ENCODE measurements at regions not wholly inside any gene's neighbourhood (a gene's known extent, or its start where the extent isn't known, plus 50 kb on each side); places are given as distances from the start of the nearest gene placed in this dataset.
"Not testable (repeated sequence)": the region's sequence is repeated elsewhere in the genome, so short reads cannot be mapped to it uniquely, and the experiment has no call there.

GRCh38 chr5:25488119-25488518, 843.3 kb upstream of the CDH10 start:
- in situ Hi-C loops (cut with MboI; ENCODE audit: low pct_unique_long_range_greater_than_20kb, low sequenced_read_pairs), result no loop called here
- no peak for DNase-seq

- in situ Hi-C loops (cut with MboI; ENCODE audit: low pct_unique_long_range_greater_than_20kb, low sequenced_read_pairs), result no loop called here
Observed at GRCh38 chr5:25484391-25484790, 839.6 kb upstream of the CDH10 start.

GRCh38 chr5:25481463-25481862, 836.7 kb upstream of the CDH10 start:
- DNase-seq, result no peak
- in situ Hi-C loops (cut with MboI; ENCODE audit: low pct_unique_long_range_greater_than_20kb, low sequenced_read_pairs), result no loop called here

More at GRCh38 chr5:25484391-25484790, 839.6 kb upstream of the CDH10 start:
- no peak for DNase-seq

- in situ Hi-C loops (cut with MboI; ENCODE audit: low pct_unique_long_range_greater_than_20kb, low sequenced_read_pairs), result no loop called here
- no peak for DNase-seq
Observed at GRCh38 chr5:25459082-25459481, 814.3 kb upstream of the CDH10 start.

- peak; percentile 13 for DNase-seq
- in situ Hi-C loops (cut with MboI; ENCODE audit: low pct_unique_long_range_greater_than_20kb, low sequenced_read_pairs), result no loop called here
Observed at GRCh38 chr5:25458628-25459027, 813.9 kb upstream of the CDH10 start.

- DNase-seq, result no peak
- in situ Hi-C loops (cut with MboI; ENCODE audit: low pct_unique_long_range_greater_than_20kb, low sequenced_read_pairs), result no loop called here
Observed at GRCh38 chr5:25453500-25453899, 808.7 kb upstream of the CDH10 start.

GRCh38 chr5:25451294-25451693, 806.5 kb upstream of the CDH10 start:
- in situ Hi-C loops (cut with MboI; ENCODE audit: low pct_unique_long_range_greater_than_20kb, low sequenced_read_pairs), result no loop called here

GRCh38 chr5:25448646-25449045, 803.9 kb upstream of the CDH10 start:
- in situ Hi-C loops (cut with MboI; ENCODE audit: low pct_unique_long_range_greater_than_20kb, low sequenced_read_pairs), result no loop called here
- DNase-seq, result no peak

More at GRCh38 chr5:25451294-25451693, 806.5 kb upstream of the CDH10 start:
- no peak for DNase-seq

GRCh38 chr5:25448190-25448621, 803.4 kb upstream of the CDH10 start:
- in situ Hi-C loops (cut with MboI; ENCODE audit: low pct_unique_long_range_greater_than_20kb, low sequenced_read_pairs), result no loop called here
- no peak for DNase-seq

GRCh38 chr5:25446061-25446420, 801.3 kb upstream of the CDH10 start:
- DNase-seq; in situ Hi-C loops (cut with MboI; ENCODE audit: low pct_unique_long_range_greater_than_20kb, low sequenced_read_pairs): not testable (repeated sequence)

- in situ Hi-C loops (cut with MboI; ENCODE audit: low pct_unique_long_range_greater_than_20kb, low sequenced_read_pairs), result not testable (repeated sequence)
Observed at GRCh38 chr5:25445381-25446060, 800.7 kb upstream of the CDH10 start.

GRCh38 chr5:25444697-25445096, 799.9 kb upstream of the CDH10 start:
- in situ Hi-C loops (cut with MboI; ENCODE audit: low pct_unique_long_range_greater_than_20kb, low sequenced_read_pairs), result no loop called here
- DNase-seq, result no peak

More at GRCh38 chr5:25445381-25446060, 800.7 kb upstream of the CDH10 start:
- not testable (repeated sequence) for DNase-seq

GRCh38 chr5:25441810-25442209, 797.0 kb upstream of the CDH10 start:
- in situ Hi-C loops (cut with MboI; ENCODE audit: low pct_unique_long_range_greater_than_20kb, low sequenced_read_pairs), result no loop called here
- no peak for DNase-seq

- no peak for DNase-seq
- in situ Hi-C loops (cut with MboI; ENCODE audit: low pct_unique_long_range_greater_than_20kb, low sequenced_read_pairs), result no loop called here
Observed at GRCh38 chr5:25439025-25439424, 794.2 kb upstream of the CDH10 start.

GRCh38 chr5:25438375-25438774, 793.6 kb upstream of the CDH10 start:
- in situ Hi-C loops (cut with MboI; ENCODE audit: low pct_unique_long_range_greater_than_20kb, low sequenced_read_pairs); DNase-seq: not testable (repeated sequence)

GRCh38 chr5:25436452-25436851, 791.7 kb upstream of the CDH10 start:
- in situ Hi-C loops (cut with MboI; ENCODE audit: low pct_unique_long_range_greater_than_20kb, low sequenced_read_pairs), result no loop called here
- no peak for DNase-seq

GRCh38 chr5:25435882-25436281, 791.1 kb upstream of the CDH10 start:
- no peak for DNase-seq

GRCh38 chr5:25427240-25427639, 782.5 kb upstream of the CDH10 start:
- in situ Hi-C loops (cut with MboI; ENCODE audit: low pct_unique_long_range_greater_than_20kb, low sequenced_read_pairs), result no loop called here
- no peak for DNase-seq

More at GRCh38 chr5:25435882-25436281, 791.1 kb upstream of the CDH10 start:
- in situ Hi-C loops (cut with MboI; ENCODE audit: low pct_unique_long_range_greater_than_20kb, low sequenced_read_pairs), result no loop called here

GRCh38 chr5:25423271-25423670, 778.5 kb upstream of the CDH10 start:
- no peak for DNase-seq
- in situ Hi-C loops (cut with MboI; ENCODE audit: low pct_unique_long_range_greater_than_20kb, low sequenced_read_pairs), result no loop called here

GRCh38 chr5:25419684-25420083, 774.9 kb upstream of the CDH10 start:
- in situ Hi-C loops (cut with MboI; ENCODE audit: low pct_unique_long_range_greater_than_20kb, low sequenced_read_pairs), result no loop called here
- no peak for DNase-seq

- in situ Hi-C loops (cut with MboI; ENCODE audit: low pct_unique_long_range_greater_than_20kb, low sequenced_read_pairs), result no loop called here
- DNase-seq, result no peak
Observed at GRCh38 chr5:25418978-25419377, 774.2 kb upstream of the CDH10 start.

Measured in KBM-7 (cell line).